Neural progenitor cell (in vitro differentiated cells): ENCODE measurements at regions not wholly inside any gene's neighbourhood (a gene's known extent, or its start where the extent isn't known, plus 50 kb on each side); places are given as distances from the start of the nearest gene placed in this dataset.

Experiments
- CTCF ChIP-seq: fragments of 200-600 bp; sonication (generic); IDR thresholded peaks from 2 replicates; pipeline ENCODE4 v1.5.1; 2017; ENCODE audit warnings: antibody characterized with exemption, mild to moderate bottlenecking
- EZH2 ChIP-seq: fragments of 200-600 bp; sonication (generic); IDR thresholded peaks from 2 replicates; pipeline ENCODE4 v1.6.1; 2017; ENCODE audit warnings: antibody characterized with exemption, mild to moderate bottlenecking, moderate library complexity
- EZH2phosphoT487 ChIP-seq: fragments of 200-600 bp; sonication (generic); IDR thresholded peaks from 2 replicates; pipeline ENCODE4 v1.6.1; 2017; ENCODE audit warnings: antibody characterized with exemption

- TF ChIP-seq CTCF (no peak), EZH2 (no peak), EZH2phosphoT487 (no peak)
Measured at GRCh38 chr15:94749811-94750617, 518.7 kb downstream of the MCTP2 start.
